ENCODE measurements at regions not wholly inside any gene's neighbourhood (a gene's known extent, or its start where the extent isn't known, plus 50 kb on each side); places are given as distances from the start of the nearest gene placed in this dataset.
"Not testable (repeated sequence)": the region's sequence is repeated elsewhere in the genome, so short reads cannot be mapped to it uniquely, and the experiment has no call there.

- not testable (repeated sequence) for DNase-seq (ENCODE audit: low read depth in 3 of 3)
Measured at GRCh38 chr10:62928763-62929162, 112.6 kb upstream of the EGR2 start.

- DNase-seq (ENCODE audit: low read depth in 3 of 3): no peak
Measured at GRCh38 chr10:62926407-62926806, 110.2 kb upstream of the EGR2 start.

- DNase-seq (ENCODE audit: low read depth in 3 of 3): peak in 1 of 3 experiments; percentile 19
Measured at GRCh38 chr10:62924344-62924748, 108.2 kb upstream of the EGR2 start.

- DNase-seq (ENCODE audit: low read depth in 3 of 3): no peak
Measured at GRCh38 chr10:62919776-62920175, 103.6 kb upstream of the EGR2 start.

- no peak for DNase-seq (ENCODE audit: low read depth in 3 of 3)
Measured at GRCh38 chr10:62917475-62918238, 101.5 kb upstream of the EGR2 start.

GRCh38 chr10:62916141-62916603 is 100.0 kb upstream of the EGR2 start:
- no peak for DNase-seq (ENCODE audit: low read depth in 3 of 3)

- DNase-seq (ENCODE audit: low read depth in 3 of 3): no peak
Measured at GRCh38 chr10:62915158-62915557, 99.0 kb upstream of the EGR2 start.

GRCh38 chr10:62912086-62912485 is 95.9 kb upstream of the EGR2 start:
- DNase-seq (ENCODE audit: low read depth in 3 of 3): no peak

GRCh38 chr10:62911210-62911963 is 95.2 kb upstream of the EGR2 start:
- DNase-seq (ENCODE audit: low read depth in 3 of 3): no peak

- no peak for DNase-seq (ENCODE audit: low read depth in 3 of 3)
Measured at GRCh38 chr10:62907470-62908212, 91.5 kb upstream of the EGR2 start.

- DNase-seq (ENCODE audit: low read depth in 3 of 3): no peak
Measured at GRCh38 chr10:62904281-62904875, 88.2 kb upstream of the EGR2 start.

GRCh38 chr10:62903828-62904227 is 87.7 kb upstream of the EGR2 start:
- DNase-seq (ENCODE audit: low read depth in 3 of 3): no peak

- DNase-seq (ENCODE audit: low read depth in 3 of 3): no peak
Measured at GRCh38 chr10:62900829-62901571, 84.8 kb upstream of the EGR2 start.

- no peak for DNase-seq (ENCODE audit: low read depth in 3 of 3)
Measured at GRCh38 chr10:62899311-62899710, 83.1 kb upstream of the EGR2 start.

GRCh38 chr10:62895063-62895462 is 78.9 kb upstream of the EGR2 start:
- no peak for DNase-seq (ENCODE audit: low read depth in 3 of 3)

GRCh38 chr10:62894156-62894555 is 78.0 kb upstream of the EGR2 start:
- no peak for DNase-seq (ENCODE audit: low read depth in 3 of 3)

GRCh38 chr10:62893036-62893435 is 76.9 kb upstream of the EGR2 start:
- no peak for DNase-seq (ENCODE audit: low read depth in 3 of 3)

GRCh38 chr10:62890395-62890794 is 74.2 kb upstream of the EGR2 start:
- DNase-seq (ENCODE audit: low read depth in 3 of 3): no peak

- DNase-seq (ENCODE audit: low read depth in 3 of 3): no peak
Measured at GRCh38 chr10:62887642-62888041, 71.5 kb upstream of the EGR2 start.

- no peak for DNase-seq (ENCODE audit: low read depth in 3 of 3)
Measured at GRCh38 chr10:62885684-62886461, 69.7 kb upstream of the EGR2 start.
